HUES6 (cell line): ENCODE measurements at regions not wholly inside any gene's neighbourhood (a gene's known extent, or its start where the extent isn't known, plus 50 kb on each side); places are given as distances from the start of the nearest gene placed in this dataset.

Experiments
- H3K27ac ChIP-seq: 2 replicates; pipeline ENCODE4 v1.7.0; 2013; ENCODE audit warnings: low read depth, mild to moderate bottlenecking, low read length, inconsistent platforms
- H3K27me3 ChIP-seq: 2 replicates; pipeline ENCODE4 v1.6.1; 2013; ENCODE audit warnings: low read length; ENCODE audit not compliant: control insufficient read depth, insufficient read depth
- H3K36me3 ChIP-seq: 2 replicates; pipeline ENCODE4 v1.6.1; 2013; ENCODE audit warnings: low read length; ENCODE audit not compliant: control insufficient read depth, insufficient read depth
- H3K4me1 ChIP-seq: 2 replicates; pipeline ENCODE4 v1.6.1; 2013; ENCODE audit warnings: low read length; ENCODE audit not compliant: control insufficient read depth, insufficient read depth
- H3K4me3 ChIP-seq: 2 replicates; pipeline ENCODE4 v1.5.1; 2013; ENCODE audit warnings: low read depth, low read length
- H3K9ac ChIP-seq: one replicate; pipeline ENCODE4 v1.6.1; 2013; ENCODE audit warnings: mild to moderate bottlenecking, low read length
- H3K9me3 ChIP-seq: 2 replicates; pipeline ENCODE4 v1.6.1; 2013; ENCODE audit warnings: low read depth, low read length; ENCODE audit not compliant: control insufficient read depth, insufficient read depth

DNA sequence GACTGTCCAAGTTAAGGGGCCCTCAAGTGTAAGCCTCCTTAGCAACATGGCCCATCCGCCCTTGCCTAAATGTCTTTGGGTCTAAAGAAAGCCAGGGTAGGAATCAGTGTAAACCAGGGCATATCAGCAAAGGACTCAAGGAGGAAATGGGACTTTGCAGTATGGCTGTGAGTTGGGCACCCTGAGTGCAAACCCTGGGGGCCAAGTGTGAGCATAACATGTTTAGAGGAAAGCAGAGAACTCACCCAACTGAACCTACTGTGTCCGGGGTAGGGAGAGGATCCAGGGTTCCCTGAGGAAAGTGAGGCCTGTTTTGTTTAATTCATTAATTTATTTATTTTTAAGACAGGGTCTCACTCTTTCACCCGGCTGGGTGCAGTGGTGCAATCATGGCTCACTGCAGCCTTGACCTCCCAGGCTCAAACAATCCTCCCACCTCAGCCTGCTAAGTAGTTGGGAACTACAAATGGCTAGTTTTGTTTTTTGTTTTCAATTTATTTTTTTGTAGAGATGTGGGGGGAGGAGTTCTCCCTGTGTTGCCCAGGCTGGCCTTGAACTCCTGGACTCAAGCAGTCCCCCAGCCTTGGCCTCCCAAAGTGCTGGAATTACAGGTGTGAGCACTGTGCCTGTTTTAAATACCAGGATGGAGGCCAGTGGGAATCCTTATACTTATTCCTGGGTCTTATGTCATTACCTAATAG lies 51.0 kb upstream of the ACTR3 start:
- Histone ChIP-seq H3K4me3 (no peak overlapping the region), H3K36me3 (no peaks in the 10 kb centered on the region), H3K4me1 (peaks cover 8% of the 10 kb centered on the region; the same call in 1 of the 2 replicates), H3K9ac (no peak overlapping the region), H3K27ac (no peak overlapping the region), H3K9me3 (no peaks in the 10 kb centered on the region), H3K27me3 (no peaks in the 10 kb centered on the region)

DNA sequence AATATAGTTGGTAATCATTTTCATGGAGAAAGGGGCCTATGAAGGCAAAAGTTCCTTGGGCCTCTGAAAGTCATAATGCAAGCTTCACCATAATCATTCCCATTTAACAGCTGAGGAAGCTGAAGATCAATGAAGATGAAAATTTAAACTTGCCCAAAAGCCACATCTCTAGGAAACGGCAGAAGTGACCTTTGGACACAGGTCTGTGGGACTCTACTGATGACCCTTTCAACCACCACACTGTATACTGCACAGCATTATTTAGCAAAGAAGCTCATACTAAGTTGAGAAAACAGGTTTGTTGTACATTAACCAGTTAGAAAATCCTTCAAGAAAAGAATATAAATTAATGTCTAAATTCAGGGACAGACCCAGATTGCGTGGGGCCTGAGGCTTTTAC lies 51.6 kb upstream of the ACTR3 start:
- Histone ChIP-seq H3K9ac (no peak overlapping the region), H3K27me3 (no peaks in the 10 kb centered on the region), H3K36me3 (no peaks in the 10 kb centered on the region), H3K4me3 (no peak overlapping the region), H3K9me3 (no peaks in the 10 kb centered on the region), H3K27ac (no peak overlapping the region), H3K4me1 (peaks cover 8% of the 10 kb centered on the region; the same call in 1 of the 2 replicates)

GRCh38 chr2:113834051-113834730 lies 55.7 kb upstream of the ACTR3 start:
- Histone ChIP-seq H3K36me3 (no peaks in the 10 kb centered on the region), H3K4me3 (no peak overlapping the region), H3K4me1 (peaks cover 3% of the 10 kb centered on the region; the same call in 1 of the 2 replicates), H3K27me3 (no peaks in the 10 kb centered on the region), H3K27ac (no peak overlapping the region), H3K9ac (no peak overlapping the region), H3K9me3 (no peaks in the 10 kb centered on the region)

- H3K4me3 ChIP-seq, result no peak overlapping the region
Measured at GRCh38 chr2:113832795-113833290, 57.0 kb upstream of the ACTR3 start.

GRCh38 chr2:113831161-113831560 lies 58.7 kb upstream of the ACTR3 start:
- H3K27me3 ChIP-seq, result no peaks in the 10 kb centered on the region
- no peak overlapping the region for H3K27ac ChIP-seq
- no peak overlapping the region for H3K9ac ChIP-seq

More at GRCh38 chr2:113832795-113833290, 57.0 kb upstream of the ACTR3 start:
- H3K27me3 ChIP-seq, result no peaks in the 10 kb centered on the region
- H3K27ac ChIP-seq, result no peak overlapping the region
- no peaks in the 10 kb centered on the region for H3K36me3 ChIP-seq
- H3K4me1 ChIP-seq, result peaks cover 3% of the 10 kb centered on the region; the same call in 1 of the 2 replicates
- no peak overlapping the region for H3K9ac ChIP-seq
- no peaks in the 10 kb centered on the region for H3K9me3 ChIP-seq

GRCh38 chr2:113829761-113830160 lies 60.1 kb upstream of the ACTR3 start:
- Histone ChIP-seq H3K4me1 (peaks cover 16% of the 10 kb centered on the region), H3K36me3 (no peaks in the 10 kb centered on the region), H3K27ac (no peak overlapping the region), H3K9me3 (no peaks in the 10 kb centered on the region), H3K4me3 (no peak overlapping the region), H3K9ac (no peak overlapping the region), H3K27me3 (no peaks in the 10 kb centered on the region)

More at GRCh38 chr2:113831161-113831560, 58.7 kb upstream of the ACTR3 start:
- no peaks in the 10 kb centered on the region for H3K9me3 ChIP-seq
- no peaks in the 10 kb centered on the region for H3K36me3 ChIP-seq
- peaks cover 16% of the 10 kb centered on the region for H3K4me1 ChIP-seq
- H3K4me3 ChIP-seq, result no peak overlapping the region

GRCh38 chr2:113829270-113829669 lies 60.6 kb upstream of the ACTR3 start:
- Histone ChIP-seq H3K4me1 (peaks cover 16% of the 10 kb centered on the region), H3K36me3 (no peaks in the 10 kb centered on the region), H3K27ac (no peak overlapping the region), H3K27me3 (no peaks in the 10 kb centered on the region), H3K9me3 (no peaks in the 10 kb centered on the region), H3K4me3 (no peak overlapping the region), H3K9ac (no peak overlapping the region)

DNA sequence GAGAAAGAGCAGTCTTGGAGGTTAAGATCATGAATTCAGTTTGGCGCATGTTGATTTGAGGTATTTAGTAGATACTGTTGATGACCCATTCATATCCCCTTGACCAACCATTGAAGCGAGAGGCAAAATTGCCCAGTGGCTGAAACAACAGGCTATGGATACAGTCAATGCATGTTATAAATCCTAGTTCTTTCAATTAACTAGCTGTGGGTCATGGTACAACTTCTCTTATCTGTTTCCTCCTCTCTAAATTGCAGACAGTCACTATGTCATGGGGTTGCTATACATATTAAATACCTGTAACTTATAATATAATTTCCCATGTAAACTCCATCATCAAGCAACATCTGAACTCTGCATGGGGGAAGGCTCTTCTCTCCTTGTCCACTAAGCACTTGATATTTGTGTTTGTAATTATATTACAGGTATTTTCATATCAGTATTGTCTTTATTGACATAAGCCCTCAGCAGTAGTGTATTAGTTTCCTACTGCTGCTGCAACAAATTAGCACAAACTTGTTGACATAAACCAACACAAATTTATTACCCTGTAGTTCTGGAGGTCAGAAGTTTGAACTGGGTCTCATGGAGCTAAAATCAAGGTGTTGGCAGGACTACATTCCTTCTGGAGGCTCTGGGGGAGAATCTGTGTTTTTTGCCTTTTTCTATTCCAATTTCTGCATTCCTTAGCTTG lies 61.7 kb upstream of the ACTR3 start:
- no peak overlapping the region for H3K27ac ChIP-seq
- no peaks in the 10 kb centered on the region for H3K36me3 ChIP-seq
- peaks cover 16% of the 10 kb centered on the region for H3K4me1 ChIP-seq
- no peaks in the 10 kb centered on the region for H3K27me3 ChIP-seq
- no peak overlapping the region for H3K4me3 ChIP-seq
- no peak overlapping the region for H3K9ac ChIP-seq
- no peaks in the 10 kb centered on the region for H3K9me3 ChIP-seq

GRCh38 chr2:113827426-113827825 lies 62.5 kb upstream of the ACTR3 start:
- H3K4me1 ChIP-seq, result peaks cover 16% of the 10 kb centered on the region
- no peaks in the 10 kb centered on the region for H3K36me3 ChIP-seq
- no peak overlapping the region for H3K27ac ChIP-seq
- no peaks in the 10 kb centered on the region for H3K27me3 ChIP-seq
- H3K9ac ChIP-seq, result no peak overlapping the region
- no peak overlapping the region for H3K4me3 ChIP-seq
- no peaks in the 10 kb centered on the region for H3K9me3 ChIP-seq

DNA sequence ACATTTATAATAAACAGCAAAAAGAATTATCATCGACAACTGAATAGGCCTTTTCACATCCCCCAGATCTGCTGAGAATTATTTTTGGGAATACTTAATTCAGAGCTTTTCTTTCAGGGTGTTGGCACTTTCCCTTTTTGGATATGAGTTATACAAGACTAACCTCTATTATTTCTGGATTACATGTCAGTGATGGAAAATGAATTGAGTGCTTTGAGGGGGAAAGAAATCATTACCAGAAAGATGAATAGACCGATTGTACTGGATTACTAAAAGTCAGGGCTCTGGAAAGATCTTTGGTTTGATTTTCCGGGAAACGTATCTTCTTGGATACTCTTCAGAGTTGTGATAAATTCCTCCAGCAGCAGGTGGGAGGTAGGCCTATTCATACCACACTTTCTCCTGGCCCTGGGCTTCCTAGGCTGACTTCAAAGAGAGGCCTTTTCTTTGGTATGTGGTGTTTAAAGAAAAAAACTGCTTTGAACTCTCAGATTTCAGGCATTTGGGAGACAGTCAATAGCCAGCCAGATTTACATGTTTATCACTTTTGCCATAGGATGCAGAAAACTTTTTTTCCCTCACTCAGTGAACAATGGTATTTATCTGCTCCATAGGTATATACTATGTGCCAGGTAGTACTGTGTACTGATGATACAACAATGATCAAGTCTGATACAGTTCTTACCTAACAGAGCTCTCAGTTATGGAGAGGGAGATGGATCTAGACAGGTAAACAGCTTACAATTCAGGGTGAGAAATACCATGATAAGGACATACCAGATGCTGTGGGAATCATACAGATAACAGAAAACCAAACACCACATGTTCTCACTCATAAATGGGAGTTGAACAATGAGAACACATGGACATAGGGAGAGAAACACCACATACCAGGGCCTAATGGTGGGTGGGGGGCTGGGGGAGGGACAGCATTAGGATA lies 63.3 kb upstream of the ACTR3 start:
- no peaks in the 10 kb centered on the region for H3K27me3 ChIP-seq
- H3K27ac ChIP-seq, result peak overlapping the region; percentile 64; the same call in 1 of the 2 replicates
- peak overlapping the region; percentile 16; the same call in 1 of the 2 replicates for H3K4me3 ChIP-seq
- H3K9ac ChIP-seq, result peak overlapping the region; percentile 34
- no peaks in the 10 kb centered on the region for H3K9me3 ChIP-seq
- H3K4me1 ChIP-seq, result peaks cover 16% of the 10 kb centered on the region
- no peaks in the 10 kb centered on the region for H3K36me3 ChIP-seq
